ENCODE measurements at regions not wholly inside any gene's neighbourhood (a gene's known extent, or its start where the extent isn't known, plus 50 kb on each side); places are given as distances from the start of the nearest gene placed in this dataset.

- no peak overlapping the region for H4K5ac ChIP-seq (ENCODE audit: low read depth, low read length)
- H2BK5ac ChIP-seq (ENCODE audit: low read depth, low read length, poor library complexity, severe bottlenecking), result no peak overlapping the region
- no peak overlapping the region for H2BK120ac ChIP-seq (ENCODE audit: low read depth, low read length)
- intact Hi-C loops (cut with micrococcal nuclease) (no loop called here), dilution Hi-C loops (cut with HindIII; ENCODE audit: low sequenced_read_pairs, unreplicated experiment) (no loop called here), in situ Hi-C loops (cut with MboI; ENCODE audit: low sequenced_read_pairs) (no loop called here)
- H4K91ac ChIP-seq (ENCODE audit: insufficient read depth, low read depth, low read length), result no peak overlapping the region
- H4K8ac ChIP-seq (ENCODE audit: low read depth in 2 of 2, low read length in 2 of 2), result no peak overlapping the region
- no peaks in the 10 kb centered on the region for H3K27me3 ChIP-seq (ENCODE audit: control insufficient read depth, insufficient read depth, low read length)
- no peak overlapping the region for H2AFZ ChIP-seq (replicated peaks; ENCODE audit: low read length, poor library complexity)
- no peak overlapping the region for H3K4me2 ChIP-seq (ENCODE audit: low read depth, low read length)
- TF ChIP-seq POLR2A (IDR thresholded peaks at IDR 0.05; ENCODE audit: low read depth, low read length) (no peak), RCOR1 (IDR thresholded peaks at IDR 0.05; ENCODE audit: insufficient replicate concordance, low read length) (no peak), CEBPB (IDR thresholded peaks at IDR 0.05; ENCODE audit: low read depth, low read length) (no peak)
- H3K4ac ChIP-seq (ENCODE audit: low read depth, low read length), result no peak overlapping the region
- ChIA-PET POLR2A (ENCODE audit: unreplicated experiment) (no interaction called here), CTCF (interaction anchor here (0.7 kb wide), 1 partner anchor 975 kb away, joined by 3 read pairs; no protein-coding TSS in a partner anchor)
- H3K79me1 ChIP-seq (ENCODE audit: low read depth in 1 of 2, low read length in 2 of 2), result no peaks in the 10 kb centered on the region
- no peak overlapping the region for H3K4me3 ChIP-seq (ENCODE audit: insufficient read depth, low read depth, low read length)
- no TSS peak for BruUV-seq (replicated peaks)
- ATAC-seq (ENCODE audit: low read depth) (no peak), DNase-seq (no peak)
- no peak overlapping the region for H3K27ac ChIP-seq (ENCODE audit: insufficient read depth, low read length)
- H3K18ac ChIP-seq (ENCODE audit: low read depth, low read length), result no peak overlapping the region
- no peak overlapping the region for H3K9ac ChIP-seq (ENCODE audit: low read depth, low read length)
- H3K9me3 ChIP-seq (ENCODE audit: control insufficient read depth, insufficient read depth, low read length), result no peaks in the 10 kb centered on the region
- no peak overlapping the region for H2BK15ac ChIP-seq (ENCODE audit: low read depth, low read length)
- no peak overlapping the region for H2BK20ac ChIP-seq (ENCODE audit: low read depth, low read length)
- no peak overlapping the region for H3K14ac ChIP-seq (replicated peaks; ENCODE audit: low read depth, low read length)
- H3K4me1 ChIP-seq (ENCODE audit: control insufficient read depth, insufficient read depth, low read length), result no peaks in the 10 kb centered on the region
- H3K56ac ChIP-seq (ENCODE audit: extremely low read depth, insufficient read depth, low read length), result no peak overlapping the region
- no CpG with 5 or more reads among the region's 1 CpG for WGBS, 2 experiments (ENCODE audit: extremely low coverage in 2 of 2, insufficient read length in 1 of 2)
- no peak overlapping the region for H2AK5ac ChIP-seq (ENCODE audit: low read depth, low read length)
- H3K23ac ChIP-seq (ENCODE audit: low read depth, low read length), result no peak overlapping the region
- H3K9me1 ChIP-seq (ENCODE audit: insufficient read depth, low read length), result no peaks in the 10 kb centered on the region
- no peak overlapping the region for H2AK9ac ChIP-seq (replicated peaks; ENCODE audit: low read depth, low read length, poor library complexity)
- H4K20me1 ChIP-seq (ENCODE audit: insufficient read depth, low read length), result no peaks in the 10 kb centered on the region
- no peaks in the 10 kb centered on the region for H3K36me3 ChIP-seq (ENCODE audit: control insufficient read depth, insufficient read depth, low read length)
Measured at GRCh38 chr17:70544317-70544716, 375.0 kb downstream of the KCNJ2 start.

Data from IMR-90 (cell line).